HG03097 (cell line): ENCODE measurements at regions not wholly inside any gene's neighbourhood (a gene's known extent, or its start where the extent isn't known, plus 50 kb on each side); places are given as distances from the start of the nearest gene placed in this dataset.
"Not testable (repeated sequence)": the region's sequence is repeated elsewhere in the genome, so short reads cannot be mapped to it uniquely, and the experiment has no call there.

Experiments used
- ATAC-seq: cut with Tn5 transposase; IDR thresholded peaks from one replicate; pipeline ENCODE4 v1.9.1; 2021; ENCODE audit not compliant: unreplicated experiment, low FRiP score

DNA sequence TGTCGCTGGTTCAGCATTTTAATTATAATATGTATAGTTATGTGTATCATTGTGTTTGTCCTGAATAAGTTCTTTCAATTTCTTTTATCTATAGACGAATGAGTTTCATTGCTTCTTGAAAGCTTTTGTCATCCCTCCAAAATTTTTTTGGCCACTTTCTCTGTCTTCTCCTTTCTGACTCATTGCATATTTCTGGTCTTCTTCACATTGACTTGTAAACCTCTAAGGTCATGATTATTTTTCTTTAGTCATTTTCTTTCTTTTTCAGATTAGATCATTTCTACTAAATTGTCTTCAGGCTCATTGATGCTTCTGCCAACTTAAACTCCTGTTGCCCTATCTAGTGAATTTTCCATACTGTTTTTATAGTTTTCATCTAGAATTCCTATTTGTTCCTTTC, 555.1 kb downstream of the RPIA start:
- not testable (repeated sequence) for ATAC-seq

- not testable (repeated sequence) for ATAC-seq
Observed at GRCh38 chr2:89255013-89255412, 563.5 kb downstream of the RPIA start.

- ATAC-seq = not testable (repeated sequence)
Observed at GRCh38 chr2:89273443-89273842, 582.0 kb downstream of the RPIA start.

GRCh38 chr2:89280536-89280935, 589.1 kb downstream of the RPIA start:
- ATAC-seq = not testable (repeated sequence)

GRCh38 chr2:89286448-89287080, 595.1 kb downstream of the RPIA start:
- not testable (repeated sequence) for ATAC-seq

DNA sequence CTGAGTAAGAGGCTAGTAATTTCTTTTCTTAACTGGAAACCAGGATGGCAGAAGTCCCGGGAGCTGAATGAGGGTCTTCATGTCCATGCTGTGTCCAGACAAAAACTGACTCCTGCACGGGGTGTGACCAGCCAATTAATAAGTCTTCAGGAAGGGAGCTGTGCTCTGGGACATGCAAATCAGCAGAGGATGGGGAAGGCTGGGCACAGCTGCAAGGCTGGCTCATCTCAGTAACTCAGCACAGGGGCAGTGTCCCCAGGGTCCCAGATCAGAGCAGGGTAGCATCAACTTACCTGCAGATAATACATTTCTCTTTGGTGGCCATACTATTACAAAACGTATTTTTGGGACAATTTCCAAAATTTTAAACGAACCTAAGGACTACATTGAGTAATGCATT, 595.6 kb downstream of the RPIA start:
- not testable (repeated sequence) for ATAC-seq

DNA sequence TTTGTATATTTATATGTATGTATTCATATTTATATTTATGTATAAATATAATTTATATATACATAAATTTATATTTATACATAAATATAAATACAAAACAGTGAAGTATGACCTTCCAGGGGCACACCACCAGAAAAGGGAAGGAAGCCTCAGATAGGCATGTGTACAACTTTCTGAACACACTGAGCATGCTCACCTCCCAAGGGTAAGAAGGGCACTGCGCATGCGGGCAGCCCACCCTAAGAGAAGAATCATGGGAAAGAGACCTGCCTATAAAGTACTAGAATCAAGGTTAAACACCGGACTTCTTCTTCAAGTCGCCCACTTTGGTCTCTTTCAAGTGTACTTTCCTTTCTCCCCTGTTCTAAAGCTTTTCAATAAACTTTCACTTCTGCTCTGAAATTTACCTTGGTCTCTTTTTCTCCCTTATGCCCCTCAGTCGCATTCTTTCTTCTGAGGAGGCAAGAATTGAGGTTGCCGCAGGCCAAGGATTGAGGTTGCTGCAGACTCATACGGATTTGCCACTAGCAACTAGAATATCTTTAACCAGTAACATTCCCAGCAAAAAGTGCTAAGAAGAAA, 600.3 kb downstream of the RPIA start:
- not testable (repeated sequence) for ATAC-seq

DNA sequence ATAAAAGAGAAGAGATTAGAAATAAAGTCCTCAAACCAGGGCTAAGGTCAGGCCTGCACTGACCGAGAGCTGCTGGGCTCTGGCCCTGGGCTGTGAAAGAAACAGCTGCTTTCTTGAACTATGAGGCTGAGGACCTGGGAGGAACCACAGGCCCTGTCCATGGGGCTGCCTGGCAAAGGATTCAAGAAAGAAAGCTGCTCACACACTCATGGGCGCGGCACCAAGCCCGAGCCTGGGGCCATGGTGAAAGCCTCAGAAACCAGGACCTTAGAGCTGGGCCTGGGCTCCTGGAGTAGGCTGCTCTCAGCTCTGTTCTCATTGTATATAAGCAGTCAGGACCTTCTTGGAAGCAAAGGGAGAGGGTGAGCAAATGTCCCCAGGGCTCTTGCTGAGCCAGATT, 601.9 kb downstream of the RPIA start:
- ATAC-seq = not testable (repeated sequence)

DNA sequence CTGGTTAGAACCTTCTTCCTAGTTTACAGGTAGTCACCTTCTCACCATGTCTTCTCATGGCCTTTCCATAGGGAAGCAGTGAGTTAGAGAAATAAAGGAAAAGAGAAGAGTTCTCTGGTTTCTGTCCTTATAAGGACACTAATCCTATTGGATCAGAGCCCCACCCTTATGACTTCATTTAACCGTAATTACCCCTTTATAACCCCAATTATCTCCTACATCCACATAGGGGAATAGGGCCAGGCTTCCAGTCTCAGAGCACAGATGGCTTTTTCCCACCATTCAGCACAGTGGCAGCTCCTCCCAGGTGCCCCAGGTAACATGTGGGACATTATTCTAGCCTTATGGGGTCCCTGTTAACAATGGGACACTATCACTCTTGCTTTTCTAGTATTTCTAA, 602.9 kb downstream of the RPIA start:
- ATAC-seq = not testable (repeated sequence)

DNA sequence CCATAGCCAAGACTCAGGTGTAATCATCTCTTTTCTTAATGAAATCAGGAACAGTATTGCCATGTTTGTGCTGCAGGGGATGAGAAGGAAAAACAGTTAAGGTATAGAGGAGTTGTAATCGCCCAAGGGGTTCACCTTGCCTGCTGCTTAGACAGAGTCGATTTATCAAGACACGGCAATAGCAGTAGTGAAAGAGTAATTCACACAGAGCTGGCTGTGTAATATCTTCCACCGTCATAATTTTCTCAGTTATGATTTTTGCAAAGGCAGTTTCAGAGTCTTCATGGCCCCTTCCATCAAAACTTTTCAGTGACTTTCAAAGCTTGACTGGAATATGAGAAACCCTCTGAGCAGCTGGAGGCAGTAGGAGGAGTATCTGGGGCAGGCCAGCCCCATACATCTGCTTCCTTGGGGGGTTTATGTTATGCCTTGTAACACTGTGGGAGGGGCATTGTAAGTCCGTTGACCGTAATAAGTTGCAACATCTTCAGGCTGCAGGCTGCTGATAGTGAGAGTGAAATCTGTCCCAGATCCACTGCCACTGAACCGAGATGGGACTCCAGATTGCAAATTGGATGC, 605.4 kb downstream of the RPIA start:
- ATAC-seq = not testable (repeated sequence)

DNA sequence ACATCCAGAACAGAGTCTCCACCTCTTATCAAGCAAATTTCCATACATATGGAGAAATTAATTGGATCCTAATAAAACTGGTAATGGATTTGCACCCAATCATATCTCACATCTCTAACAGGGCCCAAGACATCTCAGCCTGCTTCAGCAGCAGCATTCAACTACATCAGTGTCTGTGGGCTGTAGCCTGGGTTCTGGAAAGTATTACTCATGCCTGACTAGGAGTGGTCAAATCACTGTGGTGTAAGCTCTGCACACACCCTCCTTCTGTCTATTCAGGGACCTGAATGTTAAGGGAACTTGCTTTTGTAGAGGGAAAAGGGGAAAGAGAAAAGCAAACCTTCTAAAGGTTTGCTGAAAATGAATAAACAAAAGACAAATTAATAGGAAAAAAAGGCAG, 607.7 kb downstream of the RPIA start:
- not testable (repeated sequence) for ATAC-seq

DNA sequence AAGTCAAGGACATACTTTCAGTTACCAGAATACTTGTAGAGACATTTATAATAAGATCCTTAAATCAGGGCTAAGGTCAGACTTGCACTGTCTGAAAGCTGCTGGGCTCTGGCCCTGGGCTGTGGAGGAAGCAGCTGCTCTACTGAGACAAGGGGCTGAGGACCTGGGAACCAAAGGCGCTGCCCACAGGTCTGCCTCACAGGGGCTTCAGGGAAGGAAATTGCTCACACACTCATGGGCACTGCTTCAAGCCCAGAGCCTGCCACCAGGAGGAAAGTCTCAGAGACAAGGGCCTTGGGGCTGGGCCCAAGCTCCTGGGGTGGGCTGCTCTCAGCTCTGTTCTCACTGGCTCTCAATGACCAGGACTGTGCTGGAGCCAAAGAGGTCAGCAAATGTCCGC, 614.1 kb downstream of the RPIA start:
- not testable (repeated sequence) for ATAC-seq

DNA sequence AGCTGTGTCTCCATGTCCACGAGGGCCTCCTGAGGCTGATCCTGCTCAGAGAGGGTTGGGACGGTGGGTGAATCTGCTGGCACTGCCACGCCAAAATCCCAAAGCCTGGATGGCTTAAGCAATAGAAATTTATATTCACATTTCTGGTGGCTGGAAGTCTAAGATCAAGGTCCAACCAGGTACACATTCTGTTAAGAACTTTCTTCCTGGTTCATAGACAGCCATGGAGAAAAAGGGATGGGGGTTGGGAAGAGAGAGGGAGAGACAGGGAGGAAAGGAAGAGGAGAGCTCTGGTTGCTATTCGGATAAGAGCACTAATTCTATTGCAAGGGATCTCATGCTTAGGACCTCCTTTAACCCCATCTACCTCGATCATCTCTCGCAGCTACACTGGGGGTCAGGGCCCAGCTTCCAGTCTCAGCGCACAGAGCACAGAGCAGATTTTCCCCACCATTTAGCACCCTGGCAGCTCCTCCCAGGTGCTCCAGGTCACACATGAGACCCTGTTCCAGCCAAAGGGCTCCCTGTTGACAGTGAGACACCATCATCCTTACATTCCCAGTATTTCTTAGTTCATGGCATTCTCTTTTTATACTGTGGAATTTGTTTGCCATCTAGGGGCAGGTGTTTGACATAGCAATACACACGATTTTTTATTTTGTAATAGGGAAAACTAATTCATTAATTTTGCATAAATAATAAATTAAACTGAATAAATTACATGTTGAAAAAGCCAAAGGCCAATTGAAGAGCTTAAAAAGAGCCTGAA, 615.6 kb downstream of the RPIA start:
- not testable (repeated sequence) for ATAC-seq

GRCh38 chr2:89318990-89319389, 627.5 kb downstream of the RPIA start:
- ATAC-seq = not testable (repeated sequence)

DNA sequence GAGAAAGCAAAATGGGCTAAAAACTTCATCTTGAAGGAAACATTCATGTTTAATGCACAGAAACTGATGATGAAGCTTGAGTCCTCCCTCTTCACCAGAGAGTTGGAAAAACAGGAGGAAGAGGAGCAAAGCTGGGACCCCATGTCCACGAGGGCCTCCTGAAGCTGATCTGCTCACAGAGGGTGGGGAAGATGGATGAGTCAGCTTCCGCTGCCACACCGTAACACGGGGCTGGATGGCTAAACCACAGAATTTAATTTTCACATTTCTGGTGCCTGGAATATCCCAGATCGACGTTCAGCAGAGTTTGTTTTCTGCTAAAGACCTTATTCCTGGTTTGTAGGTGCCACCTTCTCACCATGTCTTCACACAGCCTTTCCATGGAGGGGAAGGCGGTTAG, 634.4 kb downstream of the RPIA start:
- not testable (repeated sequence) for ATAC-seq

- not testable (repeated sequence) for ATAC-seq
Observed at GRCh38 chr2:89326455-89326854, 635.0 kb downstream of the RPIA start.

GRCh38 chr2:89328790-89329189, 637.3 kb downstream of the RPIA start:
- not testable (repeated sequence) for ATAC-seq
